H9 (cell line): ENCODE measurements at regions not wholly inside any gene's neighbourhood (a gene's known extent, or its start where the extent isn't known, plus 50 kb on each side); places are given as distances from the start of the nearest gene placed in this dataset.

Experiments
- DNase-seq: peaks from one replicate; pipeline ENCODE4 v3.0.0-alpha.2; 2017
- H2AFZ ChIP-seq: one replicate; pipeline ENCODE4 v1.6.1; 2013; ENCODE audit warnings: mild to moderate bottlenecking, low read length, control low read depth, moderate library complexity
- H2AK5ac ChIP-seq: 2 replicates; pipeline ENCODE4 v1.6.1; 2013; ENCODE audit warnings: low read length, control low read depth, mixed read lengths; ENCODE audit not compliant: insufficient read length
- H2BK120ac ChIP-seq: one replicate; pipeline ENCODE4 v1.6.1; 2013; ENCODE audit warnings: low read depth, mild to moderate bottlenecking, low read length, control low read depth, inconsistent platforms; ENCODE audit not compliant: poor library complexity, severe bottlenecking
- H2BK12ac ChIP-seq: 2 replicates; pipeline ENCODE4 v1.6.1; 2013; ENCODE audit warnings: low read length, control low read depth, mixed read lengths, low read depth; ENCODE audit not compliant: insufficient read length
- H2BK15ac ChIP-seq: 2 replicates; pipeline ENCODE4 v1.6.1; 2013; ENCODE audit warnings: low read depth, low read length, control low read depth
- H2BK20ac ChIP-seq: one replicate; pipeline ENCODE4 v1.6.1; 2013; ENCODE audit warnings: low read depth, mild to moderate bottlenecking, low read length, control low read depth, inconsistent platforms; ENCODE audit not compliant: poor library complexity, severe bottlenecking
- H2BK5ac ChIP-seq: 2 replicates; pipeline ENCODE4 v1.6.1; 2013; ENCODE audit warnings: low read length, control low read depth, mixed read lengths; ENCODE audit not compliant: insufficient read length
- H3K14ac ChIP-seq: 2 replicates; pipeline ENCODE4 v1.6.1; 2013; ENCODE audit warnings: low read length, control low read depth; ENCODE audit not compliant: insufficient read depth
- H3K18ac ChIP-seq: 2 replicates; pipeline ENCODE4 v1.6.1; 2013; ENCODE audit warnings: low read depth, mild to moderate bottlenecking, mixed read lengths, low read length, control low read depth; ENCODE audit not compliant: insufficient read length
- H3K23ac ChIP-seq: 2 replicates; pipeline ENCODE4 v1.6.1; 2013; ENCODE audit warnings: low read length, control low read depth, mixed read lengths, low read depth; ENCODE audit not compliant: insufficient read length
- H3K23me2 ChIP-seq: 2 replicates; pipeline ENCODE4 v1.6.1; 2013; ENCODE audit warnings: low read depth, mild to moderate bottlenecking, mixed read lengths, low read length, control low read depth; ENCODE audit not compliant: insufficient read length, poor library complexity, severe bottlenecking
- H3K27ac ChIP-seq: 2 replicates; pipeline ENCODE4 v1.5.1; 2013; ENCODE audit warnings: low read length, control low read depth, mixed read lengths, low read depth; ENCODE audit not compliant: insufficient read length
- H3K27me3 ChIP-seq: 2 replicates; pipeline ENCODE4 v1.6.1; 2013; ENCODE audit warnings: low read length, control low read depth, inconsistent platforms; ENCODE audit not compliant: insufficient read depth
- H3K4ac ChIP-seq: 2 replicates; pipeline ENCODE4 v1.6.1; 2013; ENCODE audit warnings: low read depth, mild to moderate bottlenecking, control low read depth, inconsistent platforms, low read length, moderate library complexity
- H3K4me1 ChIP-seq: 2 replicates; pipeline ENCODE4 v1.6.1; 2013; ENCODE audit warnings: low read length, control low read depth, inconsistent platforms; ENCODE audit not compliant: insufficient read depth
- H3K4me2 ChIP-seq: 2 replicates; pipeline ENCODE4 v1.6.1; 2013; ENCODE audit warnings: low read length, control low read depth, mixed read lengths; ENCODE audit not compliant: insufficient read length, insufficient read depth
- H3K56ac ChIP-seq: 2 replicates; pipeline ENCODE4 v1.6.1; 2013; ENCODE audit warnings: low read depth, mild to moderate bottlenecking, mixed read lengths, low read length, control low read depth; ENCODE audit not compliant: insufficient read length
- H3K79me1 ChIP-seq: 2 replicates; pipeline ENCODE4 v1.6.1; 2013; ENCODE audit warnings: low read depth, mild to moderate bottlenecking, moderate library complexity, low read length, control low read depth, inconsistent platforms; ENCODE audit not compliant: insufficient read depth, poor library complexity, severe bottlenecking
- H3K79me2 ChIP-seq: 2 replicates; pipeline ENCODE4 v1.6.1; 2013; ENCODE audit warnings: low read length, control low read depth, inconsistent platforms; ENCODE audit not compliant: insufficient read depth
- H3K9ac ChIP-seq: 2 replicates; pipeline ENCODE4 v1.6.1; 2013; ENCODE audit warnings: low read length, control low read depth, mixed read lengths; ENCODE audit not compliant: insufficient read length; ENCODE audit errors: extremely low read depth
- H3K9me3 ChIP-seq: one replicate; pipeline ENCODE4 v1.6.1; 2013; ENCODE audit warnings: low read depth, low read length, inconsistent platforms; ENCODE audit not compliant: control insufficient read depth
- H3T11ph ChIP-seq: one replicate; pipeline ENCODE4 v1.6.1; 2013; ENCODE audit warnings: mild to moderate bottlenecking, low read length, control low read depth, inconsistent platforms
- H4K20me1 ChIP-seq: one replicate; pipeline ENCODE4 v1.6.1; 2013; ENCODE audit not compliant: control insufficient read depth, insufficient read length, insufficient read depth
- H4K5ac ChIP-seq: 2 replicates; pipeline ENCODE4 v1.6.1; 2013; ENCODE audit warnings: low read depth, mild to moderate bottlenecking, mixed read lengths, low read length, control low read depth; ENCODE audit not compliant: insufficient read length
- H4K8ac ChIP-seq: replicated peaks from 2 replicates; pipeline ENCODE4 v1.6.1; 2013; ENCODE audit warnings: low read length, control low read depth, mixed read lengths, low read depth; ENCODE audit not compliant: insufficient read length
- H4K91ac ChIP-seq: 2 replicates; pipeline ENCODE4 v1.6.1; 2013; ENCODE audit warnings: low read depth, mild to moderate bottlenecking, moderate library complexity, mixed read lengths, low read length, control low read depth; ENCODE audit not compliant: insufficient read length
- H3K27ac Mint-ChIP-seq, 3 experiments: 2 replicates in 2 of 3; 3 replicates in 1 of 3; pipeline ENCODE4 v1.8.0; 2020 to 2021; ENCODE audit warnings: mixed read lengths in 3 of 3, mild to moderate bottlenecking in 1 of 3, moderate library complexity in 1 of 3
- H3K27me3 Mint-ChIP-seq: 2 replicates; pipeline ENCODE4 v1.8.0; 2021; ENCODE audit warnings: low read depth, mild to moderate bottlenecking, moderate library complexity, mixed read lengths
- H3K36me3 Mint-ChIP-seq, 3 experiments: 2 replicates in 2 of 3; 3 replicates in 1 of 3; pipeline ENCODE4 v1.8.0; 2020 to 2021; ENCODE audit warnings: low read depth in 3 of 3, mixed read lengths in 3 of 3; ENCODE audit not compliant: insufficient read depth in 1 of 3
- H3K4me1 Mint-ChIP-seq, 2 experiments: 2 replicates each; pipeline ENCODE4 v1.8.0; 2020; ENCODE audit warnings: mixed read lengths in 2 of 2
- H3K4me3 Mint-ChIP-seq, 2 experiments: 2 replicates in 1 of 2; 3 replicates in 1 of 2; pipeline ENCODE4 v1.8.0; 2020 to 2021; ENCODE audit warnings: mild to moderate bottlenecking in 2 of 2, mixed read lengths in 2 of 2, moderate library complexity in 1 of 2
- H3K9me3 Mint-ChIP-seq, 2 experiments: 2 replicates in 1 of 2; 3 replicates in 1 of 2; pipeline ENCODE4 v1.8.0; 2020; ENCODE audit warnings: mild to moderate bottlenecking in 2 of 2, mixed read lengths in 2 of 2, moderate library complexity in 1 of 2
- WGBS: extraction: QIAGEN DNeasy Blood & Tissue Kit; methylation state at CpG from one replicate; pipeline ENCODE4 v1.1.7; 2013; ENCODE audit warnings: missing lambda C conversion rate, low lambda C conversion rate, mixed read lengths; ENCODE audit not compliant: insufficient read length; ENCODE audit errors: extremely low coverage; 5-methylcytosine and 5-hydroxymethylcytosine counted together
- TF ChIP-seq, protein P1 (sequence below): fragments of 200-600 bp; sonication (generic); conservative IDR thresholded peaks from 3 replicates; pipeline ENCODE4 v1.8.0; 2021; ENCODE audit warnings: antibody characterized with exemption, mild to moderate bottlenecking

DNA sequence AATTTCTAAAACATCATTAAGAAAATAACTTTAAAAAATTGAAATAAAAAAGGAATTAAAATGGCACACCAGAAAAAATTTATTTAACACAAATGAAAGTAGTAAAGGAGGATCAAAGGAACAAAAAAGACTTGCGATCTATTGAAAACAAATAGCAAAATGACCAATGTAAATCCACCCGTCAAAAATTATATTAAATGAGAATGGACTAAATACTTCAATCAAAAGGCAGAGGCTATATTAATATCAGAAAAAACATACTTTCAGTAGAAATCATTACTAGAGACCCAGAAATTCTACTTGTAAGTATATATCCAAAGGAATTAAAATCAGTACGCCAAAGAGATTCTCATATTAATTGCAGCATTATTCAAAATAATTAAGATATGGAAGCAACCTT is 293.1 kb upstream of the SOX4 start:
- H2AFZ ChIP-seq, result no peak overlapping the region
- H3K4me2 ChIP-seq, result no peak overlapping the region
- no peaks in the 10 kb centered on the region for H3K79me1 ChIP-seq
- H3K79me2 ChIP-seq, result no peaks in the 10 kb centered on the region
- H2BK5ac ChIP-seq, result no peak overlapping the region
- H3K9ac ChIP-seq, result no peak overlapping the region
- no peak overlapping the region for H3K14ac ChIP-seq
- no peak overlapping the region for H2BK12ac ChIP-seq
- no peaks in the 10 kb centered on the region for H3K27me3 ChIP-seq
- no peak for DNase-seq
- H2AK5ac ChIP-seq, result no peak overlapping the region
- H4K8ac ChIP-seq, result no peak overlapping the region
- H2BK120ac ChIP-seq, result no peak overlapping the region
- no peak overlapping the region for H3K18ac ChIP-seq
- no peak overlapping the region for H4K5ac ChIP-seq
- no CpG with 5 or more reads among the region's 3 CpGs for WGBS
- no peaks in the 10 kb centered on the region for H3K4me1 ChIP-seq
- no peaks in the 10 kb centered on the region for H4K20me1 ChIP-seq
- no peak overlapping the region for H2BK20ac ChIP-seq
- Mint-ChIP-seq H3K4me1 (no peaks in the 10 kb centered on the region), H3K36me3 (peaks cover 0 to 15% (median 2%) of the 10 kb centered on the region in 3 experiments; a peak in 5 of 7 replicates), H3K27me3 (no peaks in the 10 kb centered on the region), H3K4me3 (no peak overlapping the region), H3K9me3 (peaks cover 12 to 17% of the 10 kb centered on the region in 2 experiments), H3K27ac (no peak overlapping the region)
- no peak overlapping the region for H2BK15ac ChIP-seq
- H3K23me2 ChIP-seq, result no peaks in the 10 kb centered on the region
- H3K56ac ChIP-seq, result no peak overlapping the region
- H3K23ac ChIP-seq, result no peak overlapping the region
- no peak overlapping the region for H3K4ac ChIP-seq
- no peak overlapping the region for H3K27ac ChIP-seq
- H4K91ac ChIP-seq, result no peak overlapping the region
- H3T11ph ChIP-seq, result no peak overlapping the region
- no peaks in the 10 kb centered on the region for H3K9me3 ChIP-seq
- TF ChIP-seq, protein P1, sequence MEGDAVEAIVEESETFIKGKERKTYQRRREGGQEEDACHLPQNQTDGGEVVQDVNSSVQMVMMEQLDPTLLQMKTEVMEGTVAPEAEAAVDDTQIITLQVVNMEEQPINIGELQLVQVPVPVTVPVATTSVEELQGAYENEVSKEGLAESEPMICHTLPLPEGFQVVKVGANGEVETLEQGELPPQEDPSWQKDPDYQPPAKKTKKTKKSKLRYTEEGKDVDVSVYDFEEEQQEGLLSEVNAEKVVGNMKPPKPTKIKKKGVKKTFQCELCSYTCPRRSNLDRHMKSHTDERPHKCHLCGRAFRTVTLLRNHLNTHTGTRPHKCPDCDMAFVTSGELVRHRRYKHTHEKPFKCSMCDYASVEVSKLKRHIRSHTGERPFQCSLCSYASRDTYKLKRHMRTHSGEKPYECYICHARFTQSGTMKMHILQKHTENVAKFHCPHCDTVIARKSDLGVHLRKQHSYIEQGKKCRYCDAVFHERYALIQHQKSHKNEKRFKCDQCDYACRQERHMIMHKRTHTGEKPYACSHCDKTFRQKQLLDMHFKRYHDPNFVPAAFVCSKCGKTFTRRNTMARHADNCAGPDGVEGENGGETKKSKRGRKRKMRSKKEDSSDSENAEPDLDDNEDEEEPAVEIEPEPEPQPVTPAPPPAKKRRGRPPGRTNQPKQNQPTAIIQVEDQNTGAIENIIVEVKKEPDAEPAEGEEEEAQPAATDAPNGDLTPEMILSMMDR, result no peak
